ENCODE measurements at regions not wholly inside any gene's neighbourhood (a gene's known extent, or its start where the extent isn't known, plus 50 kb on each side); places are given as distances from the start of the nearest gene placed in this dataset.

DNA sequence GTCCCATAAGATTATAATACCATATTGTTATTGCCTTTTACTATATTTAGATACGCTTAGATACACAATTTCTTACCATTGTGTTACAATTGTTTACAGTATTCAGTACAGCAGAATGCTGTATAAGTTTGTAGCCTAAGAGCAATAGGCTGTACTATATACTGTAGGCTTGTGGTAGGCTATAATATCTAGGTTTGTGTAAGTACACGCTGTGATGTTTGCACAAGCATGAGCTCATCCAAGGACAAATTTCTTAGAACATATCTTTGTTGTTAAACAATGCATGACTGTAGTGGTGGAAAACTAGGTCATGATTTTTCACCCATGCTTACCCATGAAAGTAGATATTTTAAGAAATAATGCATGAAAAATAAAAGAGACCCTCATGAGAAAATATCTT lies 509.4 kb upstream of the CDH18 start:
- H3K9me3 Mint-ChIP-seq: peaks cover 5% of the 10 kb centered on the region
- TF ChIP-seq CTCF (IDR thresholded peaks at IDR 0.05): no peak
- H3K27ac Mint-ChIP-seq: no peak overlapping the region
- H3K27me3 Mint-ChIP-seq (ENCODE audit: insufficient read depth): no peaks in the 10 kb centered on the region; the same call in 1 of the 2 replicates
- DNase-seq: no peak
- H3K36me3 Mint-ChIP-seq (ENCODE audit: low read depth): no peaks in the 10 kb centered on the region
- no peaks in the 10 kb centered on the region for H3K4me1 Mint-ChIP-seq (ENCODE audit: low read depth)
- no peak overlapping the region for H3K4me3 Mint-ChIP-seq

DNA sequence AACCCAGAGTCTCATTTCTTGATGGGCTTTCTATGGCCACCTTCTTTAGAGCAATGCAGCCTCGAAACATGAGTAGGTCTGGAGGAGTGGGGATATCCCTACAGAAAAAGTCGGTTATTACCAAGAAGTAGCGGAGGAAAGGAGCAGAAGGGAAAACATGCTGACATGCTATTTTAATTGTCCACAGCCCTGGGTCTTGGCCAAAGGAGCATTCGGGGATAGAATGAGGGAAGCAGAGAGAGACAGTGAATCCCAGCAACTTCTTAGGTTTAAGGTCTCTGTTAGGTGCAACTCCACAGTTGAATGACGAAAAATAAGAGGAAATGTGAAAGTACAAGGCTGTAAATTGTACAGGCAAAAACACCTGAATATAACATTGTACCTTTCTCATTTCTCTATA lies 506.7 kb upstream of the CDH18 start:
- Mint-ChIP-seq H3K36me3 (ENCODE audit: low read depth) (no peaks in the 10 kb centered on the region), H3K4me3 (no peak overlapping the region), H3K4me1 (ENCODE audit: low read depth) (no peaks in the 10 kb centered on the region), H3K27ac (no peak overlapping the region), H3K27me3 (ENCODE audit: insufficient read depth) (no peaks in the 10 kb centered on the region), H3K9me3 (peaks cover 5% of the 10 kb centered on the region)
- TF ChIP-seq CTCF (IDR thresholded peaks at IDR 0.05): no peak
- no peak for DNase-seq

DNA sequence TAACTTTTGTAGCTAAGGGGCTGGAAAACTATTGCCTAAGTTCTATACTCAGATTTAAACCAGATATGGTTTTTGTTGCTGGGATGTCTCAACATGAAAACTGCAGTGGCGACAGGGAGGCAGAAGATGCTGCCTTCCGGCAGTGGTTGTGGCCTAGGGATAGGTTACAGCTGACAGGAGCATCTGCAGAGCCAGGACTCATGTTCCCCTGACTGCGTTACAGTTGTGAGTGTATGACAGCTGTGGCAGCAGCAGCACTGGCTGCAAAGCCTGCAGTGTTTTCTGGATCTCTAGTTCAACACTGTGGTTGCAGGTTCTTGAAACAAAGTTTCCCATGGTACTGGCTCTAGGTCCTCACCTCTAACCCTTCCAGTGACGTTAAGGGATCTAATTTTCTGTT lies 498.8 kb upstream of the CDH18 start:
- no peak for TF ChIP-seq CTCF (IDR thresholded peaks at IDR 0.05)
- DNase-seq: no peak
- Mint-ChIP-seq H3K27ac (no peak overlapping the region), H3K27me3 (ENCODE audit: insufficient read depth) (no peaks in the 10 kb centered on the region), H3K4me3 (no peak overlapping the region), H3K9me3 (peaks cover 9% of the 10 kb centered on the region), H3K4me1 (ENCODE audit: low read depth) (no peaks in the 10 kb centered on the region), H3K36me3 (ENCODE audit: low read depth) (no peaks in the 10 kb centered on the region; the same call in 1 of the 2 replicates)

- peaks cover 10% of the 10 kb centered on the region; the same call in 1 of the 2 replicates for H3K36me3 Mint-ChIP-seq (ENCODE audit: low read depth)
- H3K4me3 Mint-ChIP-seq: no peak overlapping the region
- no peak for TF ChIP-seq CTCF (IDR thresholded peaks at IDR 0.05)
- H3K4me1 Mint-ChIP-seq (ENCODE audit: low read depth): no peaks in the 10 kb centered on the region
- H3K27me3 Mint-ChIP-seq (ENCODE audit: insufficient read depth): no peaks in the 10 kb centered on the region
- H3K27ac Mint-ChIP-seq: no peak overlapping the region
- H3K9me3 Mint-ChIP-seq: peaks cover 41% of the 10 kb centered on the region
- no peak for DNase-seq
Measured at GRCh38 chr5:20476016-20476415, 488.0 kb upstream of the CDH18 start.

GRCh38 chr5:20470997-20471396 lies 483.0 kb upstream of the CDH18 start:
- Mint-ChIP-seq H3K9me3 (peaks cover 6% of the 10 kb centered on the region; the same call in 1 of the 2 replicates), H3K36me3 (ENCODE audit: low read depth) (no peaks in the 10 kb centered on the region), H3K4me3 (no peak overlapping the region), H3K27ac (no peak overlapping the region), H3K4me1 (ENCODE audit: low read depth) (no peaks in the 10 kb centered on the region), H3K27me3 (ENCODE audit: insufficient read depth) (no peaks in the 10 kb centered on the region)
- DNase-seq: no peak
- no peak for TF ChIP-seq CTCF (IDR thresholded peaks at IDR 0.05)

DNA sequence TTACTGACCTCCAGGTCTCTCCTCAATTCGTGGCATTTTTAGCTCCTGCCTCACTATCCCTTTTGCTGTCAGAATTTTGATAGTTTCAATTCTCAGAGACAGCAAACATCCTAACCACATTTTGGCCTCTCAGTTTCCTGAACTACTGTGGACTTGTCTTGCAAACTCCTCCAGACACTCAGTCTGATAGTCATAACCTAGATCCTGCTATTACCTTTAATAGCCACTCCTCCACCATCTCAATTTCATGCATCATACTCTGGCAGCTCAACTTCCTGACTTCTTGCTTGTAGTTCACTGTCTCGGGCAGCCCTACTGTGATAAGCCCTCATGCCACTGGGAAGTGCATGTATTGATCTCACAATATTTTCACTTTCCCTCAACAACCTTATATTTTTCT lies 481.8 kb upstream of the CDH18 start:
- Mint-ChIP-seq H3K27me3 (ENCODE audit: insufficient read depth) (no peaks in the 10 kb centered on the region), H3K9me3 (peaks cover 6% of the 10 kb centered on the region), H3K4me1 (ENCODE audit: low read depth) (no peaks in the 10 kb centered on the region), H3K36me3 (ENCODE audit: low read depth) (no peaks in the 10 kb centered on the region), H3K4me3 (no peak overlapping the region), H3K27ac (no peak overlapping the region)
- no peak for TF ChIP-seq CTCF (IDR thresholded peaks at IDR 0.05)
- DNase-seq: no peak
